ENCODE measurements at regions not wholly inside any gene's neighbourhood (a gene's known extent, or its start where the extent isn't known, plus 50 kb on each side); places are given as distances from the start of the nearest gene placed in this dataset.

DNA sequence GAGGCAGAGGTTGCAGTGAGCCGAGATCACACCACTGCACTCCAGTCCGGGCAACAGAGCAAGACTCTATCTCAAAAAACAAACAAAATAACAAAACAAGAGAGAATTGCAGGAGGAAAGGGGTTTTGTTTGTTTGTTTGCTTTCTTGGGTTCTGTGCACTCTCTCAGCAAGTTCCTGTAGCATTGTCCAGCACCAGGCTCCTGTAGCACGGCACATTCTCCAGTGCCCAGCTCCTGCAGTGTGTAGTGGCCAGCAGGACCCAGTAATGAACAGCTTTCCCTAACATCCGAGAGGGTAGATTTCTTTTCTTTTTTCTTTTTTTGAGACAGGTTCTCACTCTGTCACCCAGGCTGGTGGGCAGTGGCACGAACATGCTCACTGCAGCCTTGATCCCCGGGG is 60.5 kb upstream of the USP9X start:
- TF ChIP-seq, protein P1, sequence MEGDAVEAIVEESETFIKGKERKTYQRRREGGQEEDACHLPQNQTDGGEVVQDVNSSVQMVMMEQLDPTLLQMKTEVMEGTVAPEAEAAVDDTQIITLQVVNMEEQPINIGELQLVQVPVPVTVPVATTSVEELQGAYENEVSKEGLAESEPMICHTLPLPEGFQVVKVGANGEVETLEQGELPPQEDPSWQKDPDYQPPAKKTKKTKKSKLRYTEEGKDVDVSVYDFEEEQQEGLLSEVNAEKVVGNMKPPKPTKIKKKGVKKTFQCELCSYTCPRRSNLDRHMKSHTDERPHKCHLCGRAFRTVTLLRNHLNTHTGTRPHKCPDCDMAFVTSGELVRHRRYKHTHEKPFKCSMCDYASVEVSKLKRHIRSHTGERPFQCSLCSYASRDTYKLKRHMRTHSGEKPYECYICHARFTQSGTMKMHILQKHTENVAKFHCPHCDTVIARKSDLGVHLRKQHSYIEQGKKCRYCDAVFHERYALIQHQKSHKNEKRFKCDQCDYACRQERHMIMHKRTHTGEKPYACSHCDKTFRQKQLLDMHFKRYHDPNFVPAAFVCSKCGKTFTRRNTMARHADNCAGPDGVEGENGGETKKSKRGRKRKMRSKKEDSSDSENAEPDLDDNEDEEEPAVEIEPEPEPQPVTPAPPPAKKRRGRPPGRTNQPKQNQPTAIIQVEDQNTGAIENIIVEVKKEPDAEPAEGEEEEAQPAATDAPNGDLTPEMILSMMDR (conservative IDR thresholded peaks at IDR 0.05), result no peak
- TF ChIP-seq ZFX (IDR thresholded peaks at IDR 0.05), result no peak

Measured in C4-2B (cell line).